ENCODE measurements at regions not wholly inside any gene's neighbourhood (a gene's known extent, or its start where the extent isn't known, plus 50 kb on each side); places are given as distances from the start of the nearest gene placed in this dataset.

DNA sequence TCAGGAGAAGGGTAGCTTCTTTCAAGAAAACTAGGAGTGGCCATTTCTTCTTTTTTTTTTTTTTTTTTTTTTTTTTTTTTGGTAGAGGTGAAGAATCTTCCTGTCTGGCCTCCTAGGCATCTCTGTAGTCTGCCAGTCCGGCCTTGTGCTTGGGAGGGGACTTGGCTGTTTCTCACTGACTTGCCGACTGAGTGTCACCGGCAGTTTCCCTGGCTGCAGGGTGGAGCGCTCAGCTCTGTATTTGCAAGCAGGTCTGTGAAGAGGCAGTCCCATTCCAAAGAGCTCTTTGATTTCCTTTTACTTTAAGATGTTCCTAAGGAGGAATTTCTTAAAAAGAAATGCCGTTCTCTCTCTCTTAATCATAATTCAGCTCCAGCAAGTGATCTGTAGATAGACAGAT is 212.6 kb downstream of the ADRA2A start:
- Histone ChIP-seq H3K79me2 (replicated peaks; ENCODE audit: insufficient read depth) (no peaks in the 10 kb centered on the region), H2AFZ (no peak overlapping the region), H3K4me2 (no peak overlapping the region), H3K27ac (ENCODE audit: low read depth) (no peak overlapping the region), H3K36me3 (ENCODE audit: insufficient read depth) (no peaks in the 10 kb centered on the region), H3K4me1 (ENCODE audit: insufficient read depth) (no peaks in the 10 kb centered on the region), H3F3A (replicated peaks; ENCODE audit: low read depth) (no peaks in the 10 kb centered on the region), H4K20me1 (replicated peaks; ENCODE audit: insufficient read depth) (no peaks in the 10 kb centered on the region), H3K9me2 (ENCODE audit: insufficient read depth) (no peaks in the 10 kb centered on the region), H3K4me3 (no peak overlapping the region), H3K27me3 (ENCODE audit: insufficient read depth) (no peaks in the 10 kb centered on the region)
- no peak for DNase-seq (ENCODE audit: low spot score)
- no peaks in the 10 kb centered on the region for H3K36me3 Mint-ChIP-seq (ENCODE audit: low read depth)
- no peak overlapping the region for H3K4me3 Mint-ChIP-seq
- no peak overlapping the region for H3K27ac Mint-ChIP-seq
- H3K27me3 Mint-ChIP-seq (ENCODE audit: insufficient read depth, low read depth, poor library complexity): no peaks in the 10 kb centered on the region
- no peak for ATAC-seq
- no peaks in the 10 kb centered on the region for H3K9me3 Mint-ChIP-seq
- TF ChIP-seq, protein P1, sequence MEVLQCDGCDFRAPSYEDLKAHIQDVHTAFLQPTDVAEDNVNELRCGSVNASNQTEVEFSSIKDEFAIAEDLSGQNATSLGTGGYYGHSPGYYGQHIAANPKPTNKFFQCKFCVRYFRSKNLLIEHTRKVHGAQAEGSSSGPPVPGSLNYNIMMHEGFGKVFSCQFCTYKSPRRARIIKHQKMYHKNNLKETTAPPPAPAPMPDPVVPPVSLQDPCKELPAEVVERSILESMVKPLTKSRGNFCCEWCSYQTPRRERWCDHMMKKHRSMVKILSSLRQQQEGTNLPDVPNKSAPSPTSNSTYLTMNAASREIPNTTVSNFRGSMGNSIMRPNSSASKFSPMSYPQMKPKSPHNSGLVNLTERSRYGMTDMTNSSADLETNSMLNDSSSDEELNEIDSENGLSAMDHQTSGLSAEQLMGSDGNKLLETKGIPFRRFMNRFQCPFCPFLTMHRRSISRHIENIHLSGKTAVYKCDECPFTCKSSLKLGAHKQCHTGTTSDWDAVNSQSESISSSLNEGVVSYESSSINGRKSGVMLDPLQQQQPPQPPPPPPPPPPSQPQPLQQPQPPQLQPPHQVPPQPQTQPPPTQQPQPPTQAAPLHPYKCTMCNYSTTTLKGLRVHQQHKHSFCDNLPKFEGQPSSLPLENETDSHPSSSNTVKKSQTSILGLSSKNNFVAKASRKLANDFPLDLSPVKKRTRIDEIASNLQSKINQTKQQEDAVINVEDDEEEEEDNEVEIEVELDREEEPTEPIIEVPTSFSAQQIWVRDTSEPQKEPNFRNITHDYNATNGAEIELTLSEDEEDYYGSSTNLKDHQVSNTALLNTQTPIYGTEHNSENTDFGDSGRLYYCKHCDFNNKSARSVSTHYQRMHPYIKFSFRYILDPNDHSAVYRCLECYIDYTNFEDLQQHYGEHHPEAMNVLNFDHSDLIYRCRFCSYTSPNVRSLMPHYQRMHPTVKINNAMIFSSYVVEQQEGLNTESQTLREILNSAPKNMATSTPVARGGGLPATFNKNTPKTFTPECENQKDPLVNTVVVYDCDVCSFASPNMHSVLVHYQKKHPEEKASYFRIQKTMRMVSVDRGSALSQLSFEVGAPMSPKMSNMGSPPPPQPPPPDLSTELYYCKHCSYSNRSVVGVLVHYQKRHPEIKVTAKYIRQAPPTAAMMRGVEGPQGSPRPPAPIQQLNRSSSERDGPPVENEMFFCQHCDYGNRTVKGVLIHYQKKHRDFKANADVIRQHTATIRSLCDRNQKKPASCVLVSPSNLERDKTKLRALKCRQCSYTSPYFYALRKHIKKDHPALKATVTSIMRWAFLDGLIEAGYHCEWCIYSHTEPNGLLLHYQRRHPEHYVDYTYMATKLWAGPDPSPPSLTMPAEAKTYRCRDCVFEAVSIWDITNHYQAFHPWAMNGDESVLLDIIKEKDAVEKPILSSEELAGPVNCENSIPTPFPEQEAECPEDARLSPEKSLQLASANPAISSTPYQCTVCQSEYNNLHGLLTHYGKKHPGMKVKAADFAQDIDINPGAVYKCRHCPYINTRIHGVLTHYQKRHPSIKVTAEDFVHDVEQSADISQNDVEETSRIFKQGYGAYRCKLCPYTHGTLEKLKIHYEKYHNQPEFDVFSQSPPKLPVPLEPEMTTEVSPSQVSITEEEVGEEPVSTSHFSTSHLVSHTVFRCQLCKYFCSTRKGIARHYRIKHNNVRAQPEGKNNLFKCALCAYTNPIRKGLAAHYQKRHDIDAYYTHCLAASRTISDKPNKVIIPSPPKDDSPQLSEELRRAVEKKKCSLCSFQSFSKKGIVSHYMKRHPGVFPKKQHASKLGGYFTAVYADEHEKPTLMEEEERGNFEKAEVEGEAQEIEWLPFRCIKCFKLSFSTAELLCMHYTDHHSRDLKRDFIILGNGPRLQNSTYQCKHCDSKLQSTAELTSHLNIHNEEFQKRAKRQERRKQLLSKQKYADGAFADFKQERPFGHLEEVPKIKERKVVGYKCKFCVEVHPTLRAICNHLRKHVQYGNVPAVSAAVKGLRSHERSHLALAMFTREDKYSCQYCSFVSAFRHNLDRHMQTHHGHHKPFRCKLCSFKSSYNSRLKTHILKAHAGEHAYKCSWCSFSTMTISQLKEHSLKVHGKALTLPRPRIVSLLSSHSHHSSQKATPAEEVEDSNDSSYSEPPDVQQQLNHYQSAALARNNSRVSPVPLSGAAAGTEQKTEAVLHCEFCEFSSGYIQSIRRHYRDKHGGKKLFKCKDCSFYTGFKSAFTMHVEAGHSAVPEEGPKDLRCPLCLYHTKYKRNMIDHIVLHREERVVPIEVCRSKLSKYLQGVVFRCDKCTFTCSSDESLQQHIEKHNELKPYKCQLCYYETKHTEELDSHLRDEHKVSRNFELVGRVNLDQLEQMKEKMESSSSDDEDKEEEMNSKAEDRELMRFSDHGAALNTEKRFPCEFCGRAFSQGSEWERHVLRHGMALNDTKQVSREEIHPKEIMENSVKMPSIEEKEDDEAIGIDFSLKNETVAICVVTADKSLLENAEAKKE (CRISPR knock-in tag; IDR thresholded peaks at IDR 0.05): no peak
- no peak for TF ChIP-seq JUNB (IDR thresholded peaks at IDR 0.05; ENCODE audit: unreplicated experiment)
- TF ChIP-seq POLR2AphosphoS5 (IDR thresholded peaks at IDR 0.05; ENCODE audit: low read depth): no peak
- TF ChIP-seq EZH2 (IDR thresholded peaks at IDR 0.05; ENCODE audit: low read depth, unreplicated experiment): no peak
- TF ChIP-seq EZH2phosphoT487 (IDR thresholded peaks at IDR 0.05; ENCODE audit: unreplicated experiment): no peak
- TF ChIP-seq, protein P2, sequence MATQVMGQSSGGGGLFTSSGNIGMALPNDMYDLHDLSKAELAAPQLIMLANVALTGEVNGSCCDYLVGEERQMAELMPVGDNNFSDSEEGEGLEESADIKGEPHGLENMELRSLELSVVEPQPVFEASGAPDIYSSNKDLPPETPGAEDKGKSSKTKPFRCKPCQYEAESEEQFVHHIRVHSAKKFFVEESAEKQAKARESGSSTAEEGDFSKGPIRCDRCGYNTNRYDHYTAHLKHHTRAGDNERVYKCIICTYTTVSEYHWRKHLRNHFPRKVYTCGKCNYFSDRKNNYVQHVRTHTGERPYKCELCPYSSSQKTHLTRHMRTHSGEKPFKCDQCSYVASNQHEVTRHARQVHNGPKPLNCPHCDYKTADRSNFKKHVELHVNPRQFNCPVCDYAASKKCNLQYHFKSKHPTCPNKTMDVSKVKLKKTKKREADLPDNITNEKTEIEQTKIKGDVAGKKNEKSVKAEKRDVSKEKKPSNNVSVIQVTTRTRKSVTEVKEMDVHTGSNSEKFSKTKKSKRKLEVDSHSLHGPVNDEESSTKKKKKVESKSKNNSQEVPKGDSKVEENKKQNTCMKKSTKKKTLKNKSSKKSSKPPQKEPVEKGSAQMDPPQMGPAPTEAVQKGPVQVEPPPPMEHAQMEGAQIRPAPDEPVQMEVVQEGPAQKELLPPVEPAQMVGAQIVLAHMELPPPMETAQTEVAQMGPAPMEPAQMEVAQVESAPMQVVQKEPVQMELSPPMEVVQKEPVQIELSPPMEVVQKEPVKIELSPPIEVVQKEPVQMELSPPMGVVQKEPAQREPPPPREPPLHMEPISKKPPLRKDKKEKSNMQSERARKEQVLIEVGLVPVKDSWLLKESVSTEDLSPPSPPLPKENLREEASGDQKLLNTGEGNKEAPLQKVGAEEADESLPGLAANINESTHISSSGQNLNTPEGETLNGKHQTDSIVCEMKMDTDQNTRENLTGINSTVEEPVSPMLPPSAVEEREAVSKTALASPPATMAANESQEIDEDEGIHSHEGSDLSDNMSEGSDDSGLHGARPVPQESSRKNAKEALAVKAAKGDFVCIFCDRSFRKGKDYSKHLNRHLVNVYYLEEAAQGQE (IDR thresholded peaks at IDR 0.05; ENCODE audit: unreplicated experiment): no peak
- TF ChIP-seq, protein P3, sequence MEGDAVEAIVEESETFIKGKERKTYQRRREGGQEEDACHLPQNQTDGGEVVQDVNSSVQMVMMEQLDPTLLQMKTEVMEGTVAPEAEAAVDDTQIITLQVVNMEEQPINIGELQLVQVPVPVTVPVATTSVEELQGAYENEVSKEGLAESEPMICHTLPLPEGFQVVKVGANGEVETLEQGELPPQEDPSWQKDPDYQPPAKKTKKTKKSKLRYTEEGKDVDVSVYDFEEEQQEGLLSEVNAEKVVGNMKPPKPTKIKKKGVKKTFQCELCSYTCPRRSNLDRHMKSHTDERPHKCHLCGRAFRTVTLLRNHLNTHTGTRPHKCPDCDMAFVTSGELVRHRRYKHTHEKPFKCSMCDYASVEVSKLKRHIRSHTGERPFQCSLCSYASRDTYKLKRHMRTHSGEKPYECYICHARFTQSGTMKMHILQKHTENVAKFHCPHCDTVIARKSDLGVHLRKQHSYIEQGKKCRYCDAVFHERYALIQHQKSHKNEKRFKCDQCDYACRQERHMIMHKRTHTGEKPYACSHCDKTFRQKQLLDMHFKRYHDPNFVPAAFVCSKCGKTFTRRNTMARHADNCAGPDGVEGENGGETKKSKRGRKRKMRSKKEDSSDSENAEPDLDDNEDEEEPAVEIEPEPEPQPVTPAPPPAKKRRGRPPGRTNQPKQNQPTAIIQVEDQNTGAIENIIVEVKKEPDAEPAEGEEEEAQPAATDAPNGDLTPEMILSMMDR (conservative IDR thresholded peaks at IDR 0.05; ENCODE audit: low read depth in 2 of 2): no peak
- no peak for TF ChIP-seq ZNF114 (CRISPR knock-in tag; IDR thresholded peaks at IDR 0.05)
- H3K4me1 Mint-ChIP-seq: no peaks in the 10 kb centered on the region
